Left lung (tissue), 4 donors: ENCODE measurements at regions not wholly inside any gene's neighbourhood (a gene's known extent, or its start where the extent isn't known, plus 50 kb on each side); places are given as distances from the start of the nearest gene placed in this dataset.
A peak's percentile ranks its signal among the peaks of the same experiment; 100 is the strongest.
"Not testable (repeated sequence)": the region's sequence is repeated elsewhere in the genome, so short reads cannot be mapped to it uniquely, and the experiment has no call there.

ENCODE experiments used
- ATAC-seq: fragments of 200-7000 bp; cut with Tn5 transposase; one replicate; pipeline ENCODE4 v1.9.1; 2020; ENCODE audit warnings: moderate library complexity
- DNase-seq, 4 donors: peaks; one replicate each; pipeline ENCODE4 v3.0.0-alpha.2; 2013 to 2020
- H3K27ac ChIP-seq, 2 donors: fragments of 200-600 bp; sonication (generic) in 1 of 2; one replicate each; pipeline versions ENCODE4 v1.5.0 to v1.8.0; 2020 to 2021
- H3K27me3 ChIP-seq, 2 donors: fragments of 200-600 bp; sonication (generic) in 1 of 2; one replicate each; pipeline versions ENCODE4 v1.5.0 to v1.8.0; 2020 to 2021
- H3K36me3 ChIP-seq, 2 donors: fragments of 200-600 bp; sonication (generic) in 1 of 2; one replicate each; pipeline versions ENCODE4 v1.5.0 to v1.8.0; 2020 to 2021
- H3K4me1 ChIP-seq, 2 donors: fragments of 200-600 bp; one replicate each; pipeline ENCODE4 v1.8.0; 2021
- H3K4me3 ChIP-seq, 2 donors: fragments of 200-600 bp; sonication (generic) in 1 of 2; one replicate each; pipeline versions ENCODE4 v1.5.0 to v1.8.0; 2020 to 2021; ENCODE audit warnings: mild to moderate bottlenecking in 1 of 2
- H3K9me3 ChIP-seq, 2 donors: fragments of 200-600 bp; sonication (generic) in 1 of 2; one replicate each; pipeline versions ENCODE4 v1.5.0 to v1.8.0; 2020 to 2021
- intact Hi-C, 2 donors: fragments of 100-400 bp; cut with DNase I; formaldehyde crosslinking; loops; one replicate each; pipeline versions ENCODE4 v1.11.2 to v1.14.2; 2022
- TF ChIP-seq, protein P1 (sequence below), 2 donors: fragments of 200-600 bp; sonication (generic) in 1 of 2; IDR thresholded peaks; one replicate each; pipeline versions ENCODE4 v1.5.0 to v1.8.0; 2021; ENCODE audit warnings: antibody characterized with exemption in 2 of 2
- donor health status: DM: no; HTN: yes; CAD: no.
- donor health status: DM: no; HTN: no; CAD: no.

DNA sequence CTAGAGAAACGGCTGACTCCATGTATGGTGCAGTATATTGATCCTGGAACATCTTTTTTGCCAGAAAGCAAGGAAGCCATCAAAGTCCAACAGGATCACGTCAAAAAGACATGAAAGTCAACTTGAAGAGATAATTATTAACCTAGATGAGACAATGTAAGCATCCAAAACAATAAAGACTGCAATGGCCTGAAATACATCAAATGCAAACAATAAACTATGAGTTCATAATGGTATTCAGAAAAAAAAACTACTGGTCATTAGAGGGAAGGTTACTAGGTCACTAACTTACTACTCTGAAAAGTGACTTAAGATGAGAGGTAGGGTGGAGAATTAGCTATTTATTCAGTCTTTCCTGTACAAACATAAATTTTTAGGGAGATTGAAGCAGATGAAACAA is 75.3 kb upstream of the OR4F16 start:
- DNase-seq, H3K27me3 ChIP-seq, H3K4me1 ChIP-seq, H3K27ac ChIP-seq, H3K9me3 ChIP-seq, intact Hi-C loops, H3K4me3 ChIP-seq, H3K36me3 ChIP-seq, ATAC-seq: not testable (repeated sequence)

DNA sequence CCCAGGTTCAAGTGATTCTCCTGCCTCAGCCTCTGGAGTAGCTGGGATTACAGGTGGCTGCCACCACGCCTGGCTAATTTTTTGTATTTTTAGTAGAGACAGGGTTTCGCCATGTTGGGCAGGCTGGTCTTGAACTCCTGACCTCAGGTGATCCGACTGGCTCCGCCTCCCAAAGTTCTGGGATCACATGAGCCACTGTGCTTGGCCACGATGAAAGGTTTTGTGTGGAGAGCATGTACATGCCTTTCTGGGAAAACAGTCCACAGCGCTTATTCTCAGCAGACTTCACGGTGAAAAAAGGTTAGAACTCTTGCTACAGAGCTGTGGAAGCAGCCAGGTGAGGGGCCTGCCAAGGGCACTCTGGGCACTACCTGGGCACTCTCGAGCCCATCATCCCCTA is 85.0 kb upstream of the OR4F16 start:
- ATAC-seq, H3K9me3 ChIP-seq, H3K4me1 ChIP-seq, H3K27ac ChIP-seq, H3K4me3 ChIP-seq, intact Hi-C loops, H3K27me3 ChIP-seq, DNase-seq, H3K36me3 ChIP-seq: not testable (repeated sequence)

- H3K4me1 ChIP-seq, H3K36me3 ChIP-seq, H3K27me3 ChIP-seq, intact Hi-C loops, H3K9me3 ChIP-seq, ATAC-seq: not testable (repeated sequence)
- peak in 1 of 4 donors; percentile 47 for DNase-seq
- H3K4me3 ChIP-seq = peak overlapping the region; percentile 50 to 61
- H3K27ac ChIP-seq = peak overlapping the region in 1 of 2 donors; percentile 88
These were observed 91.2 kb upstream of the OR4F16 start for GRCh38 chr1:777480-778180.

DNA sequence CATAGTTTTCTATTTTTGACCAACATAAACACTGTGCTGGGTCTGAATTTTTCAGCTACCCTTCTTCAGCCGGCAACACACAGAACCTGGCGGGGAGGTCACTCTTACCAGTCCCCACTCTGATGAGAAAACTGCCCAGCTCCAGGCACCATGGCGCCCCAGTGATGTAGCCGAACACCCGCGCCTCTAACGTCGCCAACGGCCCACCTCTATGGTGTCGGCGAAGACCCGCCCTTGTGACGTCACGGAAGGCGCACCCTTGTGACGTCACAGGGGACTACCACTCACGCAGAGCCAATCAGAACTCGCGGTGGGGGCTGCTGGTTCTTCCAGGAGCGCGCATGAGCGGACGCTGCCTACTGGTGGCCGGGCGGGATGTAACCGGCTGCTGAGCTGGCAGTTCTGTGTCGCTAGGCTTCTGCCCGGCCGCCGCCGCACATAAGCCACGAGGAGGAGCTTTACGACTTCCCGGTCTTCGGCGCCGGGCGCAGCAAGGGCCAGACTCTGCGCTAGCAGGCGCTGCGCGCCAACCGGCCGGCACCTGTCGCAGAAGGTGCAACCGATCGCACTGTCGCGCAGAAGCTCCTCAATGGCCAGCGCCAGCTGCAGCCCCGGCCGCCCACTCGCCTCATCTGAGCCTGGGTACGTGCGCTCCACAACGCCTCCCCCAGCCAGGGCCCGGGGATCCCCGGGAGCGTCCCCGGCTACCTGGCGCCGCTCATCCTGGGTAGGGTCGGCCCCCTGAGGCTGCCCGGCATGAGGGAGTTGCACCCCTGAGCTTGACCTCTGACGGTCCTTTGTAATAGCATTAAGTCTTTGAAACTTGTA is 92.2 kb upstream of the OR4F16 start:
- TF ChIP-seq, protein P1, sequence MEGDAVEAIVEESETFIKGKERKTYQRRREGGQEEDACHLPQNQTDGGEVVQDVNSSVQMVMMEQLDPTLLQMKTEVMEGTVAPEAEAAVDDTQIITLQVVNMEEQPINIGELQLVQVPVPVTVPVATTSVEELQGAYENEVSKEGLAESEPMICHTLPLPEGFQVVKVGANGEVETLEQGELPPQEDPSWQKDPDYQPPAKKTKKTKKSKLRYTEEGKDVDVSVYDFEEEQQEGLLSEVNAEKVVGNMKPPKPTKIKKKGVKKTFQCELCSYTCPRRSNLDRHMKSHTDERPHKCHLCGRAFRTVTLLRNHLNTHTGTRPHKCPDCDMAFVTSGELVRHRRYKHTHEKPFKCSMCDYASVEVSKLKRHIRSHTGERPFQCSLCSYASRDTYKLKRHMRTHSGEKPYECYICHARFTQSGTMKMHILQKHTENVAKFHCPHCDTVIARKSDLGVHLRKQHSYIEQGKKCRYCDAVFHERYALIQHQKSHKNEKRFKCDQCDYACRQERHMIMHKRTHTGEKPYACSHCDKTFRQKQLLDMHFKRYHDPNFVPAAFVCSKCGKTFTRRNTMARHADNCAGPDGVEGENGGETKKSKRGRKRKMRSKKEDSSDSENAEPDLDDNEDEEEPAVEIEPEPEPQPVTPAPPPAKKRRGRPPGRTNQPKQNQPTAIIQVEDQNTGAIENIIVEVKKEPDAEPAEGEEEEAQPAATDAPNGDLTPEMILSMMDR (IDR thresholded peaks at IDR 0.05) = peak; percentile 14 to 18
- H3K4me1 ChIP-seq, H3K9me3 ChIP-seq, H3K27me3 ChIP-seq, intact Hi-C loops, H3K36me3 ChIP-seq: not testable (repeated sequence)
- peak overlapping the region; percentile 50 to 61 for H3K4me3 ChIP-seq
- H3K27ac ChIP-seq = peak overlapping the region; percentile 86 to 88
- ATAC-seq = peak; percentile 100
- DNase-seq = peak; percentile 97 to 100 (median 98)

DNA sequence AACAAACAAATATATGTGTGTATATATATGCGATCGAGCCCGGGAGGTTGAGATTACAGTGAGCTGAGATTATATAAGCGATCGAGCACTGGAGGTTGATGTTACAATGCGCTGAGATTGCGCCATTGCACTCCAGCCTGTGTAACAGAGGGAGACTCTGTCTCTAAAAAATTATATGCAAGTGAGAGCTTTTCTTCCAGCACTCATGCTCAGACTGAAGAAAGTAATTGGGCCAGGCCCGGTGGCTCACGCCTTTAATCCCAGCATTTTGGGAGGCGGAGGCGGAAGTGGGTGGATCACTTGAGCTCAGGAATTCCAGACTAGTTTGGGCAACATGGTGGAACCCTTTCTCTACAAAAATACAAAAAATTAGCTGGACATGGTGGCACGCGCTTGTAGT is 93.2 kb upstream of the OR4F16 start:
- H3K4me3 ChIP-seq = peak overlapping the region in 1 of 2 donors; percentile 61
- H3K27ac ChIP-seq = peak overlapping the region in 1 of 2 donors; percentile 23
- H3K36me3 ChIP-seq, intact Hi-C loops, ATAC-seq, H3K27me3 ChIP-seq, H3K4me1 ChIP-seq, H3K9me3 ChIP-seq: not testable (repeated sequence)
- peak in 1 of 4 donors; percentile 37 for DNase-seq

DNA sequence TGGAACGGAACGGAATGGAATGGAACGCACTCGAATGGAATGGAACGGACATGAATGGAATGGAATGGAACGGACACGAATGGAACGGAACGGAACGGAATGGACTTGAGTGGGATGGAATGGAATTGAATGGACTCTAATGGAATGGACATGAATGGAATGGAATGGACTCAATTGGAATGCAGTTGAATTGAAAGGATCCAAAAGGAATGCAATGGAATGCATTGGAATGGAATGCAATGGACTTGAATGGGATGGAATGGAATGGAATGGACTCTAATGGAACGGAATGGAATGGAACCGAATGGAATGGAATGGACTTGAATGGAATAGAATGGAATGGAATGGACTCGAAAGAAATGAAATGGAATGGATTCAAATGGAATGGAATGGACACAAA is 102.4 kb upstream of the OR4F16 start:
- Histone ChIP-seq H3K27me3 (no peaks in the 10 kb centered on the region), H3K9me3 (peaks cover 0 to 7% of the 10 kb centered on the region in 2 donors), H3K27ac (no peak overlapping the region), H3K4me3 (no peak overlapping the region), H3K4me1 (no peaks in the 10 kb centered on the region), H3K36me3 (no peaks in the 10 kb centered on the region)
- TF ChIP-seq, protein P1 (IDR thresholded peaks at IDR 0.05) = no peak
- intact Hi-C loops = no loop called here
- ATAC-seq (no peak), DNase-seq (no peak)

- H3K36me3 ChIP-seq, H3K9me3 ChIP-seq, H3K27ac ChIP-seq, H3K27me3 ChIP-seq, intact Hi-C loops, ATAC-seq, H3K4me1 ChIP-seq, DNase-seq, H3K4me3 ChIP-seq: not testable (repeated sequence)
These were observed 103.2 kb upstream of the OR4F16 start for GRCh38 chr1:789606-790005.

GRCh38 chr1:790388-790930 is 104.0 kb upstream of the OR4F16 start:
- H3K9me3 ChIP-seq, H3K4me3 ChIP-seq, H3K4me1 ChIP-seq, H3K27ac ChIP-seq, ATAC-seq, DNase-seq, H3K27me3 ChIP-seq, H3K36me3 ChIP-seq, intact Hi-C loops: not testable (repeated sequence)

GRCh38 chr1:794310-794709 is 107.9 kb upstream of the OR4F16 start:
- H3K9me3 ChIP-seq, H3K4me3 ChIP-seq, ATAC-seq, DNase-seq, H3K4me1 ChIP-seq, H3K27me3 ChIP-seq, H3K27ac ChIP-seq, H3K36me3 ChIP-seq, intact Hi-C loops: not testable (repeated sequence)

GRCh38 chr1:794918-795584 is 108.6 kb upstream of the OR4F16 start:
- H3K4me1 ChIP-seq, H3K27me3 ChIP-seq, H3K36me3 ChIP-seq, H3K4me3 ChIP-seq, H3K27ac ChIP-seq, DNase-seq, H3K9me3 ChIP-seq, intact Hi-C loops: not testable (repeated sequence)
- ATAC-seq = peak; percentile 40

GRCh38 chr1:797649-798048 is 111.2 kb upstream of the OR4F16 start:
- H3K4me1 ChIP-seq, H3K27me3 ChIP-seq, intact Hi-C loops, H3K27ac ChIP-seq, H3K9me3 ChIP-seq, DNase-seq, H3K36me3 ChIP-seq, ATAC-seq, H3K4me3 ChIP-seq: not testable (repeated sequence)
